NCI-H1105 treated with DMSO at 0.1 percent for 48 hours (cell line): ENCODE measurements at regions not wholly inside any gene's neighbourhood (a gene's known extent, or its start where the extent isn't known, plus 50 kb on each side); places are given as distances from the start of the nearest gene placed in this dataset.

Experiments
- DNase-seq: peaks from one replicate; lab custom pipeline; 2025; lab: John Stamatoyannopoulos, UW

DNA sequence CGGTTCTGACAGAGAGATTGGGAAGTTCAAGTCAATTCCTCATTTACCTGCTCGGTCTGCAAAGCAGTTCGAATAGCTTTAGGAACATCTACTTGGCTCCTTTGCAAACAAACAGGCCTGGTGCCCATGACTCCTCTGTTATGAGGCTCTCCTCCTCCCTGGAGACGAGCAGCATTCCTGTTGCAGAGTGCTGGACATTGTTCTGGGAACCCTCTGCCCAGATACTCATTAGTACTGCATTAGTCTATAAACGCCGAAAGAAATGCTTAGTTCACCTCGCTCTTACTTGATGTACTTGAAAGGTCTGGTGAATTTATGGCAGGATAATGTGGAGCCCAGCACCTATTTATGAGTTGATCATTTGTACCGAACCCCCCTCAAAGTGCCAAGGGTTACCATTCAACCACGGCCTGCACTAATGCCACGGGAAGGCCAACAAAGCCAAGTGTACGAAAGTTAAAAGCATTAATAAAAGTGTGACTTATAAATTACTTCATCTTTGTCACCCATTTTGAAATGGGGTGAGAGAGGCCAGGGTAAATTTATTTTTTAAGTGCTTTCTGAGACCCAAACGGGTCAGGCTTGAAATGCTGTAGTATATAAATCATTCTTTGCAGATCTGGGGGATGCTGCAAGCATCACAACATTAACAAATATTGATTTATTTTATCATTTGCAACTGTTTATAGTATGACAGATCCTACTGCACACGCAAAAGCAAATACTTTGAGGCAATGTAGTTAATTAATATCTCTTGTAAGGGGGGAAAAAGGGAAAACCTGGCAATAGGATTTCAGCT, 478.9 kb upstream of the PSMD7 start:
- no peak for DNase-seq

DNA sequence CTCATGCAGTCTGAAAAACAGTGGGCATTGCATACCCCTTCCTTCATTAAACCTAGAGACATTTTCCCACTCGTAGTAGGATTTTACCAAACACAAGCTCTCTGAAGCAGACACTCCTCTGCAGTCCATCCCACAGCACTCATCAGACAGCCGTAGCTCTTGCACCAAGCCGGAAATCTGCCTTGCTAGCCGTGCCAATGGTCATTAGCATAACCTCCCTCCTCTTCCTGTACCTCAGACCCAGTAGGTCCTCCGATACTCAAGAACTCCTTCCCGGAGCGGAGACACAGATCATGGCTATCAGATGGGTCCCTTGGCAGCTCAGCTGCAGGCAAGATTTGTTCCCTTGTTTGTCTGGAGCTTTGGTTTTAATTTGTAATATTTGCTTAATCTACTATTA, 483.1 kb upstream of the PSMD7 start:
- DNase-seq: no peak

DNA sequence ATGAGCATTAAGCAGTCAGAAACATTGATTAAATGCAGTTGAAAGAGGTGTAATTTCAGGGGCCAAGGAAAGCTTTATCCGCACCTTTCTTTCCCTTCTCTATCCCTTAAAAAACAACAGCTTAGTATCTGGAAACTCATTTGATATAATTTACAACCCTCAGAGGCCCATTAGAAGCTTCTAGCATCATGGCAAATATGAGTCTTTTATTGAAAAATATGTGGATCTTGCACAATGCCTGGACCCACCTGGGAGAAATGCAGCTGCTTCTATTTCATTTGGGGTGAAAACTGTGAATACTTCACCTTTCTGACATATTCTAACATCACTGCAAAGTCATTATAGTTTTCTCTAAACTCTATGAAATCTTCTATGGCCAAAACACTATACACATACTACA, 492.2 kb upstream of the PSMD7 start:
- DNase-seq: no peak

DNA sequence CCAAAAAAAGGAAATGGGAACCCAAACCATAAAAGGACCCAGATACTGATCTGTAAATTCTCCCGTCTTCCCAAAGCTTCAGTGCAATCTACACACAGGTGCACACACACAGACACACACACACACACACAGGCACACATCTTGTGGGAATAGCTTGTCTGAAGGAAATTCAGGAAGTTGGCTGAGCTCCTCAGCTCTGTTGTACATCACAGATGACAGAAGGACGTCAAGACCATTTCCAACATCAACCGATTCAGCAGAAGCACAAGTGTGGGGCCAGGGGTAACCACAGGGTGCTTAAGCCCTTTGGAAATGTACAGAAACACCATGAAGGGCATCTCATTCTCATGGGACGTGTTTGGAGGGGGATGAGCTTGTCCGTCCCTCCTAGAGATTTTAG, 498.1 kb upstream of the PSMD7 start:
- no peak for DNase-seq

DNA sequence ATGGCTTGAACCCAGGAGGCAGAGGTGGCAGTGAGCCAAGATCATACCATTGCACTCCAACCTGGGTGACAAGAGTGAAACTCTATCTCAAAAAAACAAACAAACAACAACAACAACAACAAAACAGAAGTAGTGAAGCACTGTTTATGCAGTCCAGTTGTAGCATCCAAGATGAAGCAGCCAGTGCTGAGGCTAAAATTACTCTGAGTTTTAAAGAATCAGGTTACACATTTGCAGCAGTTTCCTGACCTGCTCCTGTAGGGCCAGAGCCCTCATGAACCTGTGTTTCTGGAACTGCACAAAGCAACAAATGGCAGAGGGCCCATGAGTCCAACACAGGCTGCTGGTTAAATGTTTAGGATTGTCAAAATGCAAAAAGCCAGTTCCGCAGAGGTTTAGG, 499.5 kb upstream of the PSMD7 start:
- no peak for DNase-seq

DNA sequence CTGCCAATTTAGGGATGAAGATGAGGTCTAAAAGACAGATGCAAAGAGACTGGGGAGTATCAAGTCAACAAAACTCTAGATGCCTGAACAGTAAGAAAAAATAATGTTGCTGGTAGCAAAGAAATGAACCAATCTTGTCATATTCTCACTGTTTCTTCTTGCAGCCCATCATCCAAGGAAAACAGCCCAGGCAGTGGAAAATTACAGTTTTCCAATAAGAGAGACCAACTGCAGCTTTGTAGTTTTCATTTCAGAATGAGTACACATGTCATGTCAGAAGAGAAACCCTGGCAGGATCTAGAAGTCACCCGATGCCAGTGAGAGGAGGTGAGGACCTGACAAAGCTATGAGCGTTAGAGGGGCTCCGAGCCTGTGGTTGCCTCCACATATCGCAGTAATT, 500.4 kb upstream of the PSMD7 start:
- DNase-seq: no peak

DNA sequence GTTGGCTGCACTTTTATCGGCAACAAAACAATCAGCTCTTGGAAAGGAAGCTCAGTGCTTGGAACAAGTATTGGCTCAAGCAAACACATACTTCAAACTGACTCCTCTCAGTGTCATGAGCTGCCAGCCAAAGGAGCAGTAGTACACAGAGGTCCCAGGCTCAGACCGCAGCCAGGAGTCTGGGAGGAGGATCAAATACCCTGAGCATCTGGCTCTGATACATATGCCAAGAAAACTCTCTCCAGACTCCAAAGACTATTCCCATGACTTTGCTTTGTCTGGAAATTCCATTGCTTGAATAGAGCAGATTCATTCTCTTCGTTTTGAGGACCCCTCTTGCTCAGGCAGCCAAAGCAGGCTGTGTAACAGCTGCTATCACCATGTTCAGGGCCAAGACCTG, 501.6 kb upstream of the PSMD7 start:
- no peak for DNase-seq

DNA sequence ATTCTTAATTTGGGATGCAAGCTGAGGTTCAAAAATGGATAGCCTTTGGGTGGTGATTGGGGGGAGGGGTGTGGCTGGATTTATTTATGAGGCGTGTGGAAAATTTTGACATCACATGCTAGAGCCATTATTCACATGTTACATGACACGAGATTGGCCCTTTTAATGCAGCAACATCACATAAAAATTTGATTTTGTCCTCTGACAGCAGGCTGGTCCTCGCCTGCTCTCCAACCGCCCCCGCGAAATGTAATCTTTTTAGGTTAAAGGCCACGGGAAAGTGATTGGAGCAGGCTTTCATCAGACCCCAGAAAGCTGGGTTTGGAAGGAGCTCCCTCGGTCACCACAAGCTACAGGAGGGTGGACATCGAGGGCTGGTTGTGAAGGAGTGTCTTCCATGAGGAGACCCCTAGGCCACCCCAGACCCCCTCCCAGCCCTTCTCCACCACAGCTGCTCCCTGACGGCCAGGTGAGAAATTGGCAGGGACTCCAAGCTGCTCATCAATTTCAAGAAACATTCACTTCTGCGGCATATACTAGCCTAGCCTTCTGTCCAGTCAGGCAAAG, 502.7 kb upstream of the PSMD7 start:
- no peak for DNase-seq

DNA sequence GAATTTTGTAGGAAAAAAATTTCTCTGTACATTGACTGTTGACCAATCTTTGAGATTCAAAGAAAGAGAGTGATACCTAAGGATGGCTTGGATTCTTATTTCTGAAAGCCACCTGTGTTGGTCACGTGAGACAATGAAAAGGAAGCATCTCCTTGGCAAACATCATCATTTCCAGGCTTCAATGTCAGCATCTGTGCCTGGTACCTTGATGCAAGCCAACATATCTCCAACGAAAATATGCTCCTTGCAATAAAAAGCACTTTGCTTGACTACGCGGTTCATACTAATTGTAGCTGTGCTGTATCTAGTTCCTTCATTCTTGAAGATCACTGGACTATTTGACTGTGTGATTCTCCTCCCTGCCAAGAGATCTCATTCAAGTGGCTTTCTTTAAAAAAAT, 503.4 kb upstream of the PSMD7 start:
- no peak for DNase-seq

DNA sequence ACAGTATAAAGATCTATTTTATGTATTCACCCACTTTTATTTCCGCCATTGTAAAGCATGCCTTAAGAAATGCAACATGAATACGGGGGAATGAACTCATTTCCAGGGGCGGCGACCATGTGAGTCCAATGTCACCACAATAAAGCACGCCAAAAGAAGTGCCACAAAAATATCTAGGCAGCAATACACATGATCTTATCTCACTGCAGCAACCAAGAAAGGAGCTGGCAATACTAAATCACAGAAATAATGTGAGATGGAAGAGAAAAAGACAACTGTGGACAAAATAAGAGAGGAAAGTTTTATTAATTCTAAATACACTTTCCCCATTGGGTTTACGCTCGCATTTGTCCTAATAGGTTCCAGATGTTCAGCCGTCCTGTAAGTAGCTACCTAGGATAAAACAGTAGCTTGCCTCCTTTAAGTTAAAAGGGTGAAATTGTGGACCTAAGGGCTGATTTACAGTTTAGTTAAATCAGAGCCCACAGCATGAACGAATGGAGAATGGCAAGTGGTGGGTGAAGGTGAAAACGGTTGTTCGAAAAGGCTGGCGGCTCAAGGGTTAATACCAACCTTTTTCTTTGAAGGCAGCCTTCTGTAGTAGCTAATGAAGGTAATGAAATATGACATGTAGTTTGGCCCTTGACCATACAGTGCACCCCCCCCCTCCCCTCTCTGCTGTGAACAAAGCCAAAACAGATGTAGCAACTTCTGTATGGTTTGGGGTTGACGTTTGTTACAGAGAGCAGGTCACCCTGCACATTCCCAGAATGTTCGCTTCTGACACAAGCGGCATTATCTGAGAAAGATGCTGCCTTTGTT, 504.2 kb upstream of the PSMD7 start:
- DNase-seq: no peak

DNA sequence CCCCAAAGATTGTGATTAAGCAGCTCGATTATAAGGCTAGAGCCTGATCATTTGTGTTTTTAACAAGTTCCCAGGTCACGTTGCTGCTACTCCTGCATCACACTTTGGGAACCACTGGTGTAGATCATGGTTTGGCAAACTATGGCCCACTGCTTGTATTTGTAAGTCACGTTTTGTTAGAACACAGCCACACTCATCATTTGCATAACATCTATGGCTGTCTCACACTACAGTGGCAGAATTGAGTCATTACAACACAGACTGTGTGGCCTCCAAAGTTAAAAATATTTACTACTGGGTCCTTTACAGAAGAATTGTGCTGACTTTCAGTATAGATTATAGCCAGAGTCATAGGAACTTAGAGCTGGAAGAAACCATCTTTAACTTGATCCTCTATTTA, 515.3 kb upstream of the PSMD7 start:
- no peak for DNase-seq

DNA sequence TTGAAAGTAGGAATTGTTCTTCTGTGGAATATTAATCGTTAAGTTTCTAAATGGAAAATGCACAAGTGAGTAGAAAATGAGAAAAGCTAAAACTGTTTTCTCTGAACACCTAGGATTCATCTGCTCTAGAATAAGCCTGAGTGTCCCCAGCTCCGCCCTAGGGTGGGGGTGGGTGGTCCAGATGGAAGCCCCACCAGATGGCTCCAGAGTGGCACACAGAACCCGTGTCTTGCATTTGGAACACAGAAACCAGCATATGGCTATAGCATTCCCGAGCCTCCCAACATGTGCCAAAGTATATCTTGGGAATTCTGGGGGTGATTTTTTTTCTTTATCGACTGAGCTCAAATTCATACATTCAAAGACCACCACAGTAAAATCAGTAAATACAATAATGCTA, 517.7 kb upstream of the PSMD7 start:
- DNase-seq: no peak

DNA sequence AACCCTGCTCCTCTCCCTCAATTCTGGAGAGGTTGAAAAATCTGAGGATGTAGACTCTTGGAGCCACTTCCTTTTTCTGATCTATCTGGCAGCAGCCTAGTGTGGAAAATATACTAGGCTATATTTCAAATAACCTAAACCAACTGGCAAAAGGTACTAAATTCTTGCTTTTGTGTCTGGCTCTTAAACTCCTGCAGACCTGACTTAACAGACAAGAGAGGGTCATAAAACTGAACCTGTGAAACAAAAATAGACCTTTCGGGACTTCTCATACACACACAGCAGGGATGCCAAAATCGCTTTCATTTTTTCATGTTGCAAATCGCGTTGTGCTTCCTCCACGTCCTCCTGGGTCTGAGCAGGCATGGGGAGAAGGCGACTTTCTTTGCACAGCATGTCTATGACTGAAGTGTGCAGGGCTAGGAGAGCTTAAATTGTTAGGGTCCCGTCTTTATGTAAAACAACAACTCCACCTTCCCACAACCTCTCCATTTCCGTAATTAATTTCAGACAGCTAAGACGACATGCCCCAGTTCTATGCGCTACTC, 520.7 kb upstream of the PSMD7 start:
- no peak for DNase-seq

DNA sequence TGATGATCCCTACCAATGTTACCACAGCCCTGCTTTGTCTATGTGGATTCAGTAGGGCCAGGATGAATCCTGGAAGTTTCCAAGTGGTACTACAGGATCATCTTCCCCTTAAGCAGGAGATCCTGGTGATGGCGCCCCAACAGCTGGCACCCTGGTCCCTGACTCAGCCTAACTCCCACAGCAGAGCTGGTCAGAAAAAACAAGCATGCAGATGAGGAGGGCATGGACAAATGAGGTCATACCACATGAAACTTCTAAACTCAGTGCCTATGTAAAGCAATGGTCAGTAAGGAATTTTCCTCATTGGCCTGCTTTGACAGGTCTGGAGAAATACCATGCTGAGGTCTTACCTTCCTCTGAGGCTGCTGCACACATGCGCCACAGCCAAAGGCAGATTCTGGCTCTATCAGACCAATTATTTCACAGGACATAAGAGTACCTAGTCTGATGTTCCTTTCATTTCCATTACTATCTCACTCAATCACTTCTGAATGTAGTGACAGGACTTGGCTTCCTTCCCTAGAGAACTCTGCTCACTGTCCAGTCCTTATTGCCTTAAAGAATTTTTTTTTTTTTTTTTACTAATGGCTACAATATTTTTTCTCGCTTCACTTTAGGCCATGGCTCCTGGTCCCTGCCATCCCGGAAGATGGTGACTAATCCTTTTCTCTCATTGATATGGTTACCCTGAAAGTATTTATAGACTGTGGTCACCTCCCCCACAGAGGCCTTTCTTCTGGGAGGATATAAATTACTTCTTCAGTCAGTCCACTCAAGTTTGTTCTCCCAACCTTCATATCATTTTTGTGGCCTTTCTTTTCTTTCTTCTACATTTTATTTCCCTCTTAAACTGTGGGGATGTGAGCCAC, 525.2 kb upstream of the PSMD7 start:
- no peak for DNase-seq

DNA sequence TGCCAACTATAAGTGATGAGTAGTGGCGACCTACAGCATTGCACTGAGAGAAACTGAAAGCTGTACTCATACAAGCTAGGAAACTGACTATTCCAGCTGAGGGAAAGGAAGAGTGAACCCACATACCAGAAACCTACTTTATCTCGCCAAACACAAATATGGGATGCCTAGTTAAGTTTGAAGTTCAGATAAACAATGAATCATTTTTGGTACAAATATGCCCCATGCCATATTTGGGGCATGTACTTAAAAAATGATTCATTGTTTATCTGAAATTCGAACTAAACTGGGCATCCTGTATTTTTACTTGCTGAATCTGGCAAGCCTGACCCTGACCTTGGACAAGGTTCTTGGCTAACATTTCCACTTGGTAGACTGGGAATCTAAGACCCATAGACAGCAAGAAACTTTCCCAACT, 527.8 kb upstream of the PSMD7 start:
- no peak for DNase-seq

DNA sequence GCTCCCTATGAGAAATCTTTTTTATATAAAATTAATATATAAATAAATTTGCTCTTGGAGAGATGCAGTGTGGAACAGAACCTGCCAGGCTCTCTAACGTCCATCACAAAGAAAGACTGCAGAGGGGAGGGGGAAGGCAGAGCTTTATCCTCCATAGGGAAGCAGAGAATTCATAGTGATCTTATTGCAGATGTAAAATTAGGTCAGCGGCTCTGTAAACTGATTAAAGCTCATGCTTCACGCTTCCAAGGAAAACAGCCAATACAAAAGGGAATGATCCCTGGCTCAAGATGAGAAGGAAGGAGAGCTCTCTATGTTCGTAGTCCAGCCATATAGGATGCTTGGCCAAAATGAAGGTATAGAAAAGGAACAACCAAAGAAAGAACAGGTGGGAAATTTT, 532.3 kb upstream of the PSMD7 start:
- no peak for DNase-seq

DNA sequence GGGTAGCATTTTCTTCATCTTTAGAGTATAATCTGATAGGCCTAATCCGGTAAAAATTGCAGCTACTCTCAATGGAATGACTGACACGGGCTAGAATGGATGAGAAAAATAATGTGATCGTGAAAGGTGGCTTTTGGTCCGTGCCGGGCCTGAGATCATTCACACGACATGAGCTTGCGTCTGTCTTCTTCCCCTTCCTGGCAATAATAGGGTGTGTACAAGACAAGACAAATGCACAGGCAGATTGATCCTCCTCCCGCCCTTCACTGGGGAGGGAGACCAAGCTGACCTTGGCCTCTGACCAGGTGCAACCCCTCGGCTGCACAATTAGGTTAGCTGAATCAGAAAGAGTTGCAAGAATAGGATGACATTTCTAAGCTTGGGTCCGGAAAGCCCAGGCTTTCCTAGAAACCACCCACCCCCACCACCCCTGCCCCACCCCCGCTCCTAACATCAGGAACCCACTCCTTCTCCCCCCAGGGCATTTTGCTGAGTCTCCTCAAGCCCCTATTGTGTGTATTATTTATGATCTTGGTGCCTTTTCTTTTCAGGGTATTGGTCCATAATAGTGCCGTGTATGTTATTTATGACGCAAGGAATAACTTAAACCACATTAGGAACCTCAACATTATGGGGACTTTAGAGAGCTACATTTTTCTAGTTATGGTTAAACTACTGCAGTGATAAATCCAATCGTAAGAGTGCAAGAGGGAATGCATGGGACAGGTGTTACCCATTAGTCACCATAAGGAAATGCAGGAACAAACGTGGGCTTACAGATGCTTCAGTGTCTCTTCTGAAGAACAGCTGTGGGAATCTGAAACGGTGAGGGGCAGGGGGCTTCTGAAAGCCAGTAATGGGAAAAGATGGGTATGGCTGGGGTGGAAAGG, 540.1 kb upstream of the PSMD7 start:
- DNase-seq: no peak

DNA sequence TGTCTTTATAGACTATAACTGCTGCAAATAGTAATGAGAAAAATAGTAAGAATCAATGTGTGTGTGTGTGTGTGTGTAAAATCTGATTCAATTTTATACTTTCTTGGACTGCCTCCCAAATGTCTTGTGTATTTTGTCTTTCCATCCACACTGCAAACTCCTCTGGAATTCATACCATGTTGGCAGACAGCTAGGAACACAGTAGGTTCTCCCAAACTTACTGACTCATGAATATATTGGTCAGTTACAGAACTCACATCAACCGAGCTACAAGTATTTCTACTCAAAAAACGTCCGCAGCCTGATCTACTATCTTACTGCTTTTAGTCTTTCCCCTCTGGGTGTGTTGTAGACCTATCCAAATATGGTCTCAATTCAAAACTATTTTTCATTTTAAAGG, 542.7 kb upstream of the PSMD7 start:
- DNase-seq: no peak

DNA sequence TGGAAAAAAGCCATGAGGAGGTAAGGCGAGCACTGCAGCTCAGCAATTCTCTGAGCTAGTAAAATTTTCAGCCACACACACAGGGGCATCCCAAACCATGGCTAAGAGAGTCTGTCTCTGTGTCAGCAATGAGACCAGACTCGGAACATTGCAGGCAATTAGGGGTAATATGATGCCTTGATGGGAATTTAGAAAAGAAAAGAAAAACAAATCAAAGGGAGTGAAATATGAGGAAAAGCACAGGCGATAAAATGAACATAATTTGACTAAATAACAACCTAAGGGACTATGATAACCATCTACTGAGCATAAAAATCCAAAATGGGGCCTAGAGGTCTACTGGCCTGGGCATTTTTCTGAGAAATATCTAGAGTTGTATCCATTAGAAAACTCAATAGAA, 546.0 kb upstream of the PSMD7 start:
- peak; percentile 1 for DNase-seq

DNA sequence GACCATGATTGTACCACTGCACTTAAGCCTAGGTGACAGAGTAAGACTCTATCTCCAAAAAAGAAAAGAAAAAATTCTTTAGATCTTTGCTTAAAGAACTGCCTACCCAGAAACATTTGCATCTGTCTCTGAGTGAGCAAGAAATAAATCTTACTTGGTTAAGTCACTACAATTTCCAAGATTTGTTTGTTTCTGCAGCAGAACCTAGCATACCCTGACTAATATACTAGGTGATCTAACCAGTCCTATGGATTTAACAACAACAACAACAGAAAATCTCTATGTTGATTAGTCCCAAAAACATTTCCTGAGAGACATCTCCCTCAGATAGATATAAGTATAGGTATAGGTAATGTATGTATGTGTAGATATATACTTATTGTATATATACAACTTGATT, 549.3 kb upstream of the PSMD7 start:
- no peak for DNase-seq

DNA sequence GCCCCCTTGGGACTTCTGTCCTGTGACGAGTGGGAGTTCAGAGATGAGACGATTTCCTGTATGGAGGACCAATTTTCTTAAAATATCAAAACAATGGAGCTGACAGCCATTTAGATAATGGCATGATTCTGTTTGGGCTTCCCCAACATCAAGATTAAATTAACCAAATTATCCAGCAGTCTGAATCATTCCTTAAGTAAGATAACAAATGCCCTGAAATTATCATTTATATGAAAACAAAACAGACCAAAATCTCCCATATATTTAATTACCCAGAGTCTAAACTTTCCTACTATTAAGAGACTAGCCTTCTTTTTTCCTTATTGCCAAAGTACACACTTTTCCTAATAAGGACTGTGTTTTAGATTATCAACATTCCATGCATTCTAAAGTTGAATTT, 550.1 kb upstream of the PSMD7 start:
- no peak for DNase-seq
